PC-9 (cell line): ENCODE measurements at regions not wholly inside any gene's neighbourhood (a gene's known extent, or its start where the extent isn't known, plus 50 kb on each side); places are given as distances from the start of the nearest gene placed in this dataset.
"Not testable (repeated sequence)": the region's sequence is repeated elsewhere in the genome, so short reads cannot be mapped to it uniquely, and the experiment has no call there.

Source experiments
- BruUV-seq: library from RNA; stranded (reverse); fragments of 400-500 nt; replicated peaks from 2 replicates; lab custom pipeline; 2021; lab: Mats Ljungman, UMichigan
- CTCF ChIA-PET: fragments of 300-600 bp; sonication (Branson Sonifier 250); formaldehyde crosslinking; loops from one replicate; lab custom pipeline; 2022; ENCODE audit warnings: antibody characterized with exemption; lab: Charles Lee
- POLR2A ChIA-PET: fragments of 300-600 bp; sonication (Branson Sonifier 250); formaldehyde crosslinking; loops from one replicate; lab custom pipeline; 2022; ENCODE audit warnings: antibody characterized with exemption; ENCODE audit not compliant: unreplicated experiment; lab: Charles Lee
- DNase-seq, 2 experiments: peaks; one replicate each; pipeline versions ENCODE4 v3.0.0 to v3.0.0-alpha.2; 2015 to 2022; ENCODE audit warnings: mixed read lengths in 1 of 2
- H2AFZ ChIP-seq: fragments of 200-600 bp; sonication (generic); 2 replicates; pipeline ENCODE4 v1.8.1; 2017; ENCODE audit warnings: antibody characterized with exemption
- H3F3A ChIP-seq: fragments of 200-600 bp; sonication (generic); 2 replicates; pipeline ENCODE4 v1.8.1; 2017; ENCODE audit warnings: antibody characterized with exemption, mild to moderate bottlenecking, low read depth; ENCODE audit not compliant: insufficient read depth
- H3K27ac ChIP-seq: fragments of 200-600 bp; sonication (generic); 2 replicates; pipeline ENCODE4 v1.6.1; 2016; ENCODE audit warnings: mixed run types
- H3K27me3 ChIP-seq: fragments of 200-600 bp; sonication (generic); 2 replicates; pipeline ENCODE4 v1.6.1; 2016; ENCODE audit warnings: low read depth, mixed run types; ENCODE audit not compliant: insufficient read depth
- H3K36me3 ChIP-seq: fragments of 200-600 bp; sonication (generic); 2 replicates; pipeline ENCODE4 v1.6.1; 2016; ENCODE audit warnings: low read depth, mixed run types
- H3K4me1 ChIP-seq: fragments of 200-600 bp; sonication (generic); replicated peaks from 2 replicates; pipeline ENCODE4 v1.6.1; 2016; ENCODE audit warnings: mixed run types; ENCODE audit not compliant: insufficient read depth
- H3K4me2 ChIP-seq: fragments of 200-600 bp; sonication (generic); 2 replicates; pipeline ENCODE4 v1.6.1; 2017; ENCODE audit warnings: mixed run types
- H3K4me3 ChIP-seq: fragments of 200-600 bp; sonication (generic); 2 replicates; pipeline ENCODE4 v1.6.1; 2016; ENCODE audit warnings: mixed run types
- H3K79me2 ChIP-seq: fragments of 200-600 bp; sonication (generic); 2 replicates; pipeline ENCODE4 v1.6.1; 2017; ENCODE audit warnings: low read depth, mixed run types
- H3K9me2 ChIP-seq: fragments of 200-600 bp; sonication (generic); 2 replicates; pipeline ENCODE4 v1.8.1; 2017; ENCODE audit warnings: mild to moderate bottlenecking; ENCODE audit not compliant: insufficient read depth
- H3K9me3 ChIP-seq: fragments of 200-600 bp; sonication (generic); 2 replicates; pipeline ENCODE4 v1.8.1; 2016; ENCODE audit warnings: low read depth; ENCODE audit not compliant: insufficient read depth
- H4K20me1 ChIP-seq: fragments of 200-600 bp; sonication (generic); 2 replicates; pipeline ENCODE4 v1.8.1; 2017; ENCODE audit not compliant: insufficient read depth
- CTCF ChIP-seq: fragments of 200-600 bp; sonication (generic); conservative IDR thresholded peaks from 2 replicates; pipeline ENCODE4 v1.6.1; 2017; ENCODE audit warnings: mixed run types, antibody characterized with exemption, mild to moderate bottlenecking, moderate library complexity
- EZH2 ChIP-seq: fragments of 200-600 bp; sonication (generic); IDR thresholded peaks from 2 replicates; pipeline ENCODE4 v1.8.0; 2017; ENCODE audit warnings: antibody characterized with exemption, low read depth
- intact Hi-C: fragments of 100-400 bp; cut with micrococcal nuclease; formaldehyde crosslinking; loops from one replicate; pipeline ENCODE4 v1.10.0; 2022; ENCODE audit not compliant: unreplicated experiment

- Histone ChIP-seq H3K36me3 (no peaks in the 10 kb centered on the region), H3K9me2 (no peaks in the 10 kb centered on the region; the same call in 1 of the 2 replicates), H3K9me3 (no peaks in the 10 kb centered on the region), H3F3A (no peaks in the 10 kb centered on the region), H3K4me2 (no peak overlapping the region), H3K27ac (no peak overlapping the region), H3K4me3 (no peak overlapping the region), H3K79me2 (no peaks in the 10 kb centered on the region), H3K4me1 (no peaks in the 10 kb centered on the region), H4K20me1 (no peaks in the 10 kb centered on the region), H2AFZ (no peak overlapping the region), H3K27me3 (no peaks in the 10 kb centered on the region)
- ChIA-PET POLR2A (no interaction called here), CTCF (no interaction called here)
- intact Hi-C loops = no loop called here
- no peak for TF ChIP-seq EZH2
- TF ChIP-seq CTCF = no peak
- BruUV-seq = no TSS peak
- DNase-seq = no peak
Measured at GRCh38 chr5:163747586-163747985, 242.2 kb downstream of the MAT2B start.

- Histone ChIP-seq H3K36me3 (no peaks in the 10 kb centered on the region), H3K4me1 (no peaks in the 10 kb centered on the region), H3K9me3 (no peaks in the 10 kb centered on the region), H3K9me2 (no peaks in the 10 kb centered on the region; the same call in 1 of the 2 replicates), H3F3A (no peaks in the 10 kb centered on the region), H3K4me3 (no peak overlapping the region), H2AFZ (no peak overlapping the region), H3K4me2 (no peak overlapping the region), H3K27me3 (no peaks in the 10 kb centered on the region), H4K20me1 (no peaks in the 10 kb centered on the region), H3K79me2 (no peaks in the 10 kb centered on the region), H3K27ac (no peak overlapping the region)
- no peak for TF ChIP-seq EZH2
- no peak for TF ChIP-seq CTCF
- ChIA-PET CTCF (no interaction called here), POLR2A (no interaction called here)
- DNase-seq = no peak
- intact Hi-C loops = no loop called here
- no TSS peak for BruUV-seq
Measured at GRCh38 chr5:163748934-163749333, 243.5 kb downstream of the MAT2B start.

- H3K4me1 ChIP-seq, CTCF ChIA-PET, H3K27ac ChIP-seq, H3K27me3 ChIP-seq, DNase-seq, H2AFZ ChIP-seq, BruUV-seq, H4K20me1 ChIP-seq, H3K4me2 ChIP-seq, H3K79me2 ChIP-seq, H3K36me3 ChIP-seq, H3K4me3 ChIP-seq, H3F3A ChIP-seq, intact Hi-C loops, H3K9me3 ChIP-seq, H3K9me2 ChIP-seq: not testable (repeated sequence)
- POLR2A ChIA-PET = interaction anchor here (0.6 kb wide), 1 partner anchor 484 kb away, joined by 4 read pairs; no protein-coding TSS in a partner anchor
Measured at GRCh38 chr5:163750415-163750814, 245.0 kb downstream of the MAT2B start.

GRCh38 chr5:163755505-163755904 is 250.1 kb downstream of the MAT2B start:
- TF ChIP-seq CTCF (no peak), EZH2 (no peak)
- DNase-seq = no peak
- Histone ChIP-seq H3K4me2 (no peak overlapping the region), H3K27me3 (no peaks in the 10 kb centered on the region), H3K4me1 (no peaks in the 10 kb centered on the region), H3K27ac (no peak overlapping the region), H3K79me2 (no peaks in the 10 kb centered on the region), H3K9me2 (no peaks in the 10 kb centered on the region; the same call in 1 of the 2 replicates), H3K4me3 (no peak overlapping the region), H4K20me1 (no peaks in the 10 kb centered on the region; the same call in 1 of the 2 replicates), H3K36me3 (no peaks in the 10 kb centered on the region), H2AFZ (no peak overlapping the region), H3F3A (no peaks in the 10 kb centered on the region), H3K9me3 (no peaks in the 10 kb centered on the region)
- no TSS peak for BruUV-seq
- intact Hi-C loops = no loop called here
- CTCF ChIA-PET = no interaction called here
- POLR2A ChIA-PET = no interaction called here
